Mesendoderm (in vitro differentiated cells): ENCODE measurements at regions not wholly inside any gene's neighbourhood (a gene's known extent, or its start where the extent isn't known, plus 50 kb on each side); places are given as distances from the start of the nearest gene placed in this dataset.
"Not testable (repeated sequence)": the region's sequence is repeated elsewhere in the genome, so short reads cannot be mapped to it uniquely, and the experiment has no call there.

Experiments
- DNase-seq: peaks from one replicate; pipeline ENCODE4 v3.0.0; 2013
- H2AK5ac ChIP-seq: 2 replicates; pipeline ENCODE4 v1.6.1; 2013; ENCODE audit warnings: low read length, inconsistent platforms
- H2BK120ac ChIP-seq: 2 replicates; pipeline ENCODE4 v1.6.1; 2013; ENCODE audit warnings: low read depth, mild to moderate bottlenecking, low read length, moderate library complexity, mixed read lengths
- H2BK15ac ChIP-seq: replicated peaks from 2 replicates; pipeline ENCODE4 v1.6.1; 2013; ENCODE audit warnings: low read depth, mild to moderate bottlenecking, moderate library complexity
- H2BK5ac ChIP-seq: 2 replicates; pipeline ENCODE4 v1.6.1; 2013; ENCODE audit warnings: low read length, inconsistent platforms
- H3K18ac ChIP-seq: 2 replicates; pipeline ENCODE4 v1.6.1; 2013; ENCODE audit warnings: mild to moderate bottlenecking, low read length, mixed read lengths
- H3K23ac ChIP-seq: one replicate; pipeline ENCODE4 v1.6.1; 2013; ENCODE audit warnings: low read length
- H3K27ac ChIP-seq: 2 replicates; pipeline ENCODE4 v1.5.1; 2013; ENCODE audit warnings: low read depth, mild to moderate bottlenecking, inconsistent platforms, low read length, moderate library complexity
- H3K27me3 ChIP-seq: 2 replicates; pipeline ENCODE4 v1.6.1; 2013; ENCODE audit warnings: low read length, control low read depth, mild to moderate bottlenecking, inconsistent platforms; ENCODE audit not compliant: insufficient read depth, poor library complexity
- H3K36me3 ChIP-seq: 2 replicates; pipeline ENCODE4 v1.6.1; 2013; ENCODE audit warnings: low read length, inconsistent platforms; ENCODE audit not compliant: control insufficient read depth, insufficient read depth
- H3K4ac ChIP-seq: one replicate; pipeline ENCODE4 v1.6.1; 2013; ENCODE audit warnings: low read depth, mild to moderate bottlenecking, low read length, moderate library complexity
- H3K4me1 ChIP-seq: 2 replicates; pipeline ENCODE4 v1.6.1; 2013; ENCODE audit warnings: low read depth, low read length, inconsistent platforms; ENCODE audit not compliant: control insufficient read depth
- H3K4me2 ChIP-seq: 2 replicates; pipeline ENCODE4 v1.6.1; 2013; ENCODE audit warnings: low read length
- H3K4me3 ChIP-seq: 2 replicates; pipeline ENCODE4 v1.5.1; 2013; ENCODE audit warnings: mild to moderate bottlenecking, low read length
- H3K56ac ChIP-seq: one replicate; pipeline ENCODE4 v1.6.1; 2013; ENCODE audit warnings: low read length
- H3K79me1 ChIP-seq: 2 replicates; pipeline ENCODE4 v1.6.1; 2013; ENCODE audit warnings: low read length, inconsistent platforms
- H3K79me2 ChIP-seq: 2 replicates; pipeline ENCODE4 v1.6.1; 2013; ENCODE audit warnings: mild to moderate bottlenecking, low read length; ENCODE audit not compliant: control insufficient read depth, insufficient read depth
- H3K9ac ChIP-seq: 2 replicates; pipeline ENCODE4 v1.6.1; 2013; ENCODE audit warnings: low read length, inconsistent platforms
- H4K5ac ChIP-seq: one replicate; pipeline ENCODE4 v1.6.1; 2013; ENCODE audit warnings: low read length
- H4K8ac ChIP-seq: one replicate; pipeline ENCODE4 v1.6.1; 2013; ENCODE audit warnings: low read depth, mild to moderate bottlenecking, control low read depth, low read length, moderate library complexity
- WGBS: extraction: QIAGEN DNeasy Blood & Tissue Kit; methylation state at CpG from one replicate; pipeline ENCODE4 v1.1.7; 2013; ENCODE audit warnings: low lambda C conversion rate, missing lambda C conversion rate; ENCODE audit not compliant: insufficient coverage; ENCODE audit errors: extremely low coverage; 5-methylcytosine and 5-hydroxymethylcytosine counted together

- H4K8ac ChIP-seq, H3K23ac ChIP-seq, H3K4me1 ChIP-seq, H3K36me3 ChIP-seq, H2AK5ac ChIP-seq, H3K27ac ChIP-seq, H3K4me2 ChIP-seq, H3K27me3 ChIP-seq, H3K56ac ChIP-seq, H3K4me3 ChIP-seq, H3K79me1 ChIP-seq, H3K79me2 ChIP-seq, H3K18ac ChIP-seq, DNase-seq, H4K5ac ChIP-seq, H2BK15ac ChIP-seq, H3K9ac ChIP-seq, H3K4ac ChIP-seq, H2BK120ac ChIP-seq, H2BK5ac ChIP-seq: not testable (repeated sequence)
- WGBS = no CpG with 5 or more reads among the region's 9 CpGs
These were observed 3967.0 kb upstream of the TPTE start for GRCh38 chr21:6554377-6554864.

- not testable (repeated sequence) for H2BK120ac ChIP-seq, H3K56ac ChIP-seq, H4K8ac ChIP-seq, H3K9ac ChIP-seq, H2AK5ac ChIP-seq, H2BK15ac ChIP-seq, H3K79me2 ChIP-seq, H3K23ac ChIP-seq, H3K4me2 ChIP-seq, H4K5ac ChIP-seq, DNase-seq, H3K4ac ChIP-seq, H3K18ac ChIP-seq, H3K36me3 ChIP-seq, H3K27ac ChIP-seq, H2BK5ac ChIP-seq, H3K27me3 ChIP-seq, H3K4me1 ChIP-seq, H3K4me3 ChIP-seq, H3K79me1 ChIP-seq
- no CpG with 5 or more reads among the region's 3 CpGs for WGBS
These were observed 3964.9 kb upstream of the TPTE start for GRCh38 chr21:6556516-6556915.

- not testable (repeated sequence) for H3K4ac ChIP-seq, H3K27ac ChIP-seq, H3K27me3 ChIP-seq, DNase-seq, H3K56ac ChIP-seq, H3K79me1 ChIP-seq, H3K36me3 ChIP-seq, H2BK5ac ChIP-seq, H3K4me3 ChIP-seq, H3K23ac ChIP-seq, H3K18ac ChIP-seq, H3K9ac ChIP-seq, H3K4me2 ChIP-seq, H2BK120ac ChIP-seq, H2BK15ac ChIP-seq, H2AK5ac ChIP-seq, H4K8ac ChIP-seq, H4K5ac ChIP-seq, H3K4me1 ChIP-seq, H3K79me2 ChIP-seq
- no CpG with 5 or more reads among the region's 14 CpGs for WGBS
These were observed 3964.0 kb upstream of the TPTE start for GRCh38 chr21:6557415-6557814.

GRCh38 chr21:6561168-6561567 is 3960.2 kb upstream of the TPTE start:
- not testable (repeated sequence) for H3K79me1 ChIP-seq, H3K4me2 ChIP-seq, H3K9ac ChIP-seq, H3K4me3 ChIP-seq, H3K18ac ChIP-seq, H3K23ac ChIP-seq, H2BK120ac ChIP-seq, H2BK5ac ChIP-seq, H3K4me1 ChIP-seq, H2AK5ac ChIP-seq, H2BK15ac ChIP-seq, DNase-seq, H3K4ac ChIP-seq, H4K8ac ChIP-seq, H3K36me3 ChIP-seq, H3K79me2 ChIP-seq, H3K56ac ChIP-seq, H4K5ac ChIP-seq, H3K27ac ChIP-seq, H3K27me3 ChIP-seq
- no CpG with 5 or more reads among the region's 10 CpGs for WGBS

GRCh38 chr21:6561578-6561977 is 3959.8 kb upstream of the TPTE start:
- not testable (repeated sequence) for H3K4me3 ChIP-seq, H3K9ac ChIP-seq, H4K5ac ChIP-seq, H3K18ac ChIP-seq, H3K56ac ChIP-seq, H3K36me3 ChIP-seq, H3K27me3 ChIP-seq, H3K79me2 ChIP-seq, H3K27ac ChIP-seq, H3K4me1 ChIP-seq, H4K8ac ChIP-seq, DNase-seq, H3K4me2 ChIP-seq, H3K23ac ChIP-seq, H2BK120ac ChIP-seq, H2AK5ac ChIP-seq, H3K4ac ChIP-seq, H3K79me1 ChIP-seq, H2BK5ac ChIP-seq, H2BK15ac ChIP-seq
- no CpG with 5 or more reads among the region's 9 CpGs for WGBS

- not testable (repeated sequence) for H4K8ac ChIP-seq, H3K9ac ChIP-seq, H3K4me1 ChIP-seq, H4K5ac ChIP-seq, H3K23ac ChIP-seq, H3K4me2 ChIP-seq, H3K4me3 ChIP-seq, H3K79me2 ChIP-seq, H2BK120ac ChIP-seq, H3K27ac ChIP-seq, H3K36me3 ChIP-seq, H2BK15ac ChIP-seq, DNase-seq, H3K56ac ChIP-seq, H3K18ac ChIP-seq, H2BK5ac ChIP-seq, H3K27me3 ChIP-seq, H2AK5ac ChIP-seq, H3K79me1 ChIP-seq, H3K4ac ChIP-seq
- WGBS = no CpG with 5 or more reads among the region's 44 CpGs
These were observed 3956.7 kb upstream of the TPTE start for GRCh38 chr21:6564543-6565166.
